HepG2 (cell line): ENCODE measurements at regions not wholly inside any gene's neighbourhood (a gene's known extent, or its start where the extent isn't known, plus 50 kb on each side); places are given as distances from the start of the nearest gene placed in this dataset.
A peak's percentile ranks its signal among the peaks of the same experiment; 100 is the strongest.

Experiments
- ATF7 ChIP-seq, 2 experiments: fragments of 450-650 bp in 1 of 2; sonication (generic) in 1 of 2; formaldehyde crosslinking in 1 of 2; IDR thresholded peaks; 2 replicates each; pipeline versions ENCODE4 v1.4.0 to v1.6.1; 2016 to 2020; ENCODE audit warnings: antibody characterized with exemption in 1 of 2, mild to moderate bottlenecking in 1 of 2, missing genetic modification reagents in 1 of 2
- ELF1 ChIP-seq: sonication (generic); formaldehyde crosslinking; IDR thresholded peaks from 2 replicates; pipeline ENCODE4 v1.4.0; 2020; ENCODE audit warnings: missing genetic modification reagents
- MAFG ChIP-seq: sonication (generic); formaldehyde crosslinking; IDR thresholded peaks from 2 replicates; pipeline ENCODE4 v1.5.1; 2020; ENCODE audit warnings: mild to moderate bottlenecking, missing genetic modification reagents
- NFATC3 ChIP-seq: sonication (generic); formaldehyde crosslinking; IDR thresholded peaks from 2 replicates; pipeline ENCODE4 v1.5.1; 2020; ENCODE audit warnings: mild to moderate bottlenecking, missing genetic modification reagents
- POLR2A ChIP-seq, 2 experiments: IDR thresholded peaks; 2 replicates each; pipeline ENCODE4 v1.6.1; 2011; ENCODE audit warnings: low read depth in 2 of 2, low read length in 2 of 2, mild to moderate bottlenecking in 1 of 2, moderate library complexity in 1 of 2; ENCODE audit not compliant: insufficient read depth in 1 of 2
- RERE ChIP-seq: IDR thresholded peaks from 2 replicates; pipeline ENCODE4 v1.6.1; 2016; ENCODE audit warnings: low read depth, missing genetic modification reagents, missing compliant biosample characterization
- RORA ChIP-seq: sonication (generic); formaldehyde crosslinking; IDR thresholded peaks from 2 replicates; pipeline ENCODE4 v1.5.0; 2020; ENCODE audit warnings: mild to moderate bottlenecking, missing genetic modification reagents, moderate library complexity
- SAP130 ChIP-seq: IDR thresholded peaks from 2 replicates; pipeline ENCODE4 v1.6.1; 2016; ENCODE audit warnings: low read depth
- ZNF441 ChIP-seq: sonication (generic); formaldehyde crosslinking; IDR thresholded peaks from 2 replicates; pipeline ENCODE4 v1.7.0; 2021; ENCODE audit warnings: missing genetic modification reagents, borderline replicate concordance
- ZNF703 ChIP-seq: sonication (generic); formaldehyde crosslinking; IDR thresholded peaks from 2 replicates; pipeline ENCODE4 v1.5.1; 2020; ENCODE audit warnings: missing genetic modification reagents, mild to moderate bottlenecking, moderate library complexity, borderline replicate concordance
- TF ChIP-seq, protein P1 (sequence below): sonication (generic); formaldehyde crosslinking; IDR thresholded peaks from 2 replicates; pipeline ENCODE4 v1.5.0; 2020; ENCODE audit warnings: mild to moderate bottlenecking, missing genetic modification reagents, borderline replicate concordance
- TF ChIP-seq, protein P2 (sequence below): sonication (generic); formaldehyde crosslinking; IDR thresholded peaks from 2 replicates; pipeline ENCODE4 v1.8.1; 2023; ENCODE audit warnings: mild to moderate bottlenecking, missing genetic modification reagents

DNA sequence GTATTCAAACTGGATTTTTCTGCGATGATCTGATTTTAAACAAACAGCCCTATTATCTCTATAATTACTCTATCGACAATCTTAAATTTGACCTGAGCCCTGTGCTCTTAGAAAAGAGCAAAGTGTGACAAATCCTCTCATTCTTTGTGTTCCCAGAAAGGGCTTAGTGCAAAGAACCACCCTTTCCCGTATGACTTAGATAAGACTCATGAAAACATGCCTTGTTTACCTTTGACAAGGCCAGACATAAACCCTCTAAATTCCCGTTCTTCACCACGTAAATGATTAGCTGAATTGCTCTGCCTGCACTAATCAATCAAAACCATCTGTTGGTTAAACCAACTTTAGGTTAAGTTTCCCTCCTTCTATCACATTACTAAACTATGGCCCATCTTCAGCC is 285.7 kb upstream of the SEL1L start (continued):
- TF ChIP-seq RERE (CRISPR knock-in tag) (peak; percentile 51; the same call in 1 of the 2 replicates), POLR2A (IDR thresholded peaks at IDR 0.05; ENCODE audit: insufficient read depth in 1 of 2, low read depth in 2 of 2, low read length in 2 of 2) (no peak), ELF1 (CRISPR knock-in tag) (no peak), ZNF703 (CRISPR knock-in tag) (no peak), RORA (no peak), SAP130 (CRISPR knock-in tag) (no peak), MAFG (CRISPR knock-in tag) (no peak), ZNF441 (CRISPR knock-in tag) (no peak), NFATC3 (CRISPR knock-in tag) (no peak), ATF7 (IDR thresholded peaks at IDR 0.05) (no peak), ATF7 (CRISPR knock-in tag; IDR thresholded peaks at IDR 0.05) (no peak)
- TF ChIP-seq, protein P1, sequence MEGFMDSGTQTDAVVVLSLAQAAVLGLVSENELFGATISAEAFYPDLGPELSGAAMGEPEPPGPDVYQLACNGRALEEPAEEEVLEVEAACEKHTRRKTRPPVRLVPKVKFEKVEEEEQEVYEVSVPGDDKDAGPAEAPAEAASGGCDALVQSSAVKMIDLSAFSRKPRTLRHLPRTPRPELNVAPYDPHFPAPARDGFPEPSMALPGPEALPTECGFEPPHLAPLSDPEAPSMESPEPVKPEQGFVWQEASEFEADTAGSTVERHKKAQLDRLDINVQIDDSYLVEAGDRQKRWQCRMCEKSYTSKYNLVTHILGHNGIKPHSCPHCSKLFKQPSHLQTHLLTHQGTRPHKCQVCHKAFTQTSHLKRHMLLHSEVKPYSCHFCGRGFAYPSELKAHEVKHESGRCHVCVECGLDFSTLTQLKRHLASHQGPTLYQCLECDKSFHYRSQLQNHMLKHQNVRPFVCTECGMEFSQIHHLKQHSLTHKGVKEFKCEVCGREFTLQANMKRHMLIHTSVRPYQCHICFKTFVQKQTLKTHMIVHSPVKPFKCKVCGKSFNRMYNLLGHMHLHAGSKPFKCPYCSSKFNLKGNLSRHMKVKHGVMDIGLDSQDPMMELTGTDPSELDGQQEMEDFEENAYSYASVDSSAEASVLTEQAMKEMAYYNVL, result no peak
- TF ChIP-seq, protein P2, sequence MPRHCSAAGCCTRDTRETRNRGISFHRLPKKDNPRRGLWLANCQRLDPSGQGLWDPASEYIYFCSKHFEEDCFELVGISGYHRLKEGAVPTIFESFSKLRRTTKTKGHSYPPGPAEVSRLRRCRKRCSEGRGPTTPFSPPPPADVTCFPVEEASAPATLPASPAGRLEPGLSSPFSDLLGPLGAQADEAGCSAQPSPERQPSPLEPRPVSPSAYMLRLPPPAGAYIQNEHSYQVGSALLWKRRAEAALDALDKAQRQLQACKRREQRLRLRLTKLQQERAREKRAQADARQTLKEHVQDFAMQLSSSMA (CRISPR knock-in tag), result no peak
- TF ChIP-seq, all 625 proteins: peak for 29
